ENCODE measurements at regions not wholly inside any gene's neighbourhood (a gene's known extent, or its start where the extent isn't known, plus 50 kb on each side); places are given as distances from the start of the nearest gene placed in this dataset.

DNA sequence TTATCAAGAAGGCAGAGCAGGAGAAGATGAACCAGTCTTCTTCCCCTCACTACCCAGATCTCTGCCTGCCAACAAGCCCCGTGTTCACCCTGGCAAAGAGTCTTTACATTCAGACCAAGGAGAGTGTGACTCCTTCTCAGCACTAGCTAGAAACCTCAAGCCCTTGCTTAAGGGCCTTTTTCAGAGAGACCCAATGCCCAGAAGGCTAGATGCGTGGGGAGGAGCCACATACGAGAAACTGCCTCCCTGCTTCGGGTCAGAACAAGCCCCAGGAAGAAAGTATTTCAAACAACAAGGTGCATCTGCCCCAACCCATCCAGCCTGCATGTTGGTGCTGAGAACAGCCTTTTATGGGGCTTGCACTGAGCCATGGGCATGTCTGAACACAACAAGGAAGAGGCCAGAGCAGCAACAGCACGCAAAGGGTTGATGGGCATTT lies 152.7 kb upstream of the CAMK1G start:
- TF ChIP-seq, protein P1, sequence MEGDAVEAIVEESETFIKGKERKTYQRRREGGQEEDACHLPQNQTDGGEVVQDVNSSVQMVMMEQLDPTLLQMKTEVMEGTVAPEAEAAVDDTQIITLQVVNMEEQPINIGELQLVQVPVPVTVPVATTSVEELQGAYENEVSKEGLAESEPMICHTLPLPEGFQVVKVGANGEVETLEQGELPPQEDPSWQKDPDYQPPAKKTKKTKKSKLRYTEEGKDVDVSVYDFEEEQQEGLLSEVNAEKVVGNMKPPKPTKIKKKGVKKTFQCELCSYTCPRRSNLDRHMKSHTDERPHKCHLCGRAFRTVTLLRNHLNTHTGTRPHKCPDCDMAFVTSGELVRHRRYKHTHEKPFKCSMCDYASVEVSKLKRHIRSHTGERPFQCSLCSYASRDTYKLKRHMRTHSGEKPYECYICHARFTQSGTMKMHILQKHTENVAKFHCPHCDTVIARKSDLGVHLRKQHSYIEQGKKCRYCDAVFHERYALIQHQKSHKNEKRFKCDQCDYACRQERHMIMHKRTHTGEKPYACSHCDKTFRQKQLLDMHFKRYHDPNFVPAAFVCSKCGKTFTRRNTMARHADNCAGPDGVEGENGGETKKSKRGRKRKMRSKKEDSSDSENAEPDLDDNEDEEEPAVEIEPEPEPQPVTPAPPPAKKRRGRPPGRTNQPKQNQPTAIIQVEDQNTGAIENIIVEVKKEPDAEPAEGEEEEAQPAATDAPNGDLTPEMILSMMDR (IDR thresholded peaks at IDR 0.05) = no peak
- no peak for TF ChIP-seq POLR2A (IDR thresholded peaks at IDR 0.05)

Measured in lower leg skin (tissue), 3 donors.